ENCODE measurements at regions not wholly inside any gene's neighbourhood (a gene's known extent, or its start where the extent isn't known, plus 50 kb on each side); places are given as distances from the start of the nearest gene placed in this dataset.

GRCh38 chr5:92923885-92924284, 657.1 kb downstream of the NR2F1-AS1 start:
- H3K4me1 Mint-ChIP-seq: no peaks in the 10 kb centered on the region
- no peak for DNase-seq
- H3K4me3 Mint-ChIP-seq: no peak overlapping the region
- no peak overlapping the region for H3K27ac Mint-ChIP-seq
- H3K27me3 Mint-ChIP-seq (ENCODE audit: low read depth in 3 of 3): no peaks in the 10 kb centered on the region
- peaks cover 0 to 16% (median 4%) of the 10 kb centered on the region in 6 donors for H3K9me3 Mint-ChIP-seq
- H3K36me3 Mint-ChIP-seq: no peaks in the 10 kb centered on the region

GRCh38 chr5:92922231-92922967, 658.6 kb downstream of the NR2F1-AS1 start:
- no peak for DNase-seq
- H3K27ac Mint-ChIP-seq: no peak overlapping the region
- no peaks in the 10 kb centered on the region for H3K36me3 Mint-ChIP-seq
- no peak overlapping the region for H3K4me3 Mint-ChIP-seq
- no peaks in the 10 kb centered on the region for H3K27me3 Mint-ChIP-seq (ENCODE audit: low read depth in 3 of 3)
- H3K9me3 Mint-ChIP-seq: peaks cover 1 to 16% (median 5%) of the 10 kb centered on the region in 6 donors
- no peaks in the 10 kb centered on the region for H3K4me1 Mint-ChIP-seq

GRCh38 chr5:92917044-92917443, 664.0 kb downstream of the NR2F1-AS1 start:
- Mint-ChIP-seq H3K27ac (no peak overlapping the region), H3K4me3 (no peak overlapping the region), H3K9me3 (peaks cover 0 to 13% (median 7%) of the 10 kb centered on the region in 6 donors), H3K36me3 (no peaks in the 10 kb centered on the region), H3K27me3 (ENCODE audit: low read depth in 3 of 3) (no peaks in the 10 kb centered on the region), H3K4me1 (no peaks in the 10 kb centered on the region)
- DNase-seq: no peak

GRCh38 chr5:92916036-92916435, 665.0 kb downstream of the NR2F1-AS1 start:
- H3K27me3 Mint-ChIP-seq (ENCODE audit: low read depth in 3 of 3): no peaks in the 10 kb centered on the region
- DNase-seq: no peak
- H3K27ac Mint-ChIP-seq: no peak overlapping the region
- H3K4me1 Mint-ChIP-seq: no peaks in the 10 kb centered on the region
- peaks cover 0 to 13% (median 3%) of the 10 kb centered on the region in 6 donors for H3K9me3 Mint-ChIP-seq
- H3K4me3 Mint-ChIP-seq: no peak overlapping the region
- no peaks in the 10 kb centered on the region for H3K36me3 Mint-ChIP-seq

- peaks cover 0 to 2% (median 2%) of the 10 kb centered on the region in 3 donors for H3K27me3 Mint-ChIP-seq (ENCODE audit: low read depth in 3 of 3)
- H3K4me3 Mint-ChIP-seq: no peak overlapping the region
- H3K4me1 Mint-ChIP-seq: no peaks in the 10 kb centered on the region
Observed at GRCh38 chr5:92912283-92912682, 668.7 kb downstream of the NR2F1-AS1 start.

GRCh38 chr5:92911851-92912250, 669.2 kb downstream of the NR2F1-AS1 start:
- no peak overlapping the region for H3K4me3 Mint-ChIP-seq
- no peaks in the 10 kb centered on the region for H3K4me1 Mint-ChIP-seq
- no peaks in the 10 kb centered on the region for H3K36me3 Mint-ChIP-seq
- no peak for DNase-seq
- peaks cover 0 to 7% (median 1%) of the 10 kb centered on the region in 6 donors for H3K9me3 Mint-ChIP-seq
- H3K27me3 Mint-ChIP-seq (ENCODE audit: low read depth in 3 of 3): peaks cover 0 to 2% (median 2%) of the 10 kb centered on the region in 3 donors
- no peak overlapping the region for H3K27ac Mint-ChIP-seq

More at GRCh38 chr5:92912283-92912682, 668.7 kb downstream of the NR2F1-AS1 start:
- no peaks in the 10 kb centered on the region for H3K36me3 Mint-ChIP-seq
- no peak overlapping the region for H3K27ac Mint-ChIP-seq
- peaks cover 0 to 7% (median 3%) of the 10 kb centered on the region in 6 donors for H3K9me3 Mint-ChIP-seq
- DNase-seq: no peak

GRCh38 chr5:92911293-92911692, 669.7 kb downstream of the NR2F1-AS1 start:
- Mint-ChIP-seq H3K27me3 (ENCODE audit: low read depth in 3 of 3) (peaks cover 0 to 2% (median 2%) of the 10 kb centered on the region in 3 donors), H3K4me3 (no peak overlapping the region), H3K4me1 (no peaks in the 10 kb centered on the region), H3K27ac (no peak overlapping the region), H3K36me3 (no peaks in the 10 kb centered on the region), H3K9me3 (peaks cover 0 to 7% (median 0%) of the 10 kb centered on the region in 6 donors)
- DNase-seq: no peak

- no peak for DNase-seq
- Mint-ChIP-seq H3K27me3 (ENCODE audit: low read depth in 3 of 3) (peaks cover 0 to 2% (median 2%) of the 10 kb centered on the region in 3 donors), H3K36me3 (no peaks in the 10 kb centered on the region), H3K9me3 (peaks cover 0 to 7% (median 0%) of the 10 kb centered on the region in 6 donors), H3K4me3 (no peak overlapping the region), H3K27ac (no peak overlapping the region), H3K4me1 (no peaks in the 10 kb centered on the region)
Observed at GRCh38 chr5:92909602-92909962, 671.4 kb downstream of the NR2F1-AS1 start.

- Mint-ChIP-seq H3K36me3 (no peaks in the 10 kb centered on the region), H3K27me3 (ENCODE audit: low read depth in 3 of 3) (peaks cover 0 to 2% (median 2%) of the 10 kb centered on the region in 3 donors), H3K27ac (no peak overlapping the region), H3K4me1 (no peaks in the 10 kb centered on the region), H3K9me3 (peaks cover 0 to 7% (median 0%) of the 10 kb centered on the region in 6 donors), H3K4me3 (no peak overlapping the region)
- DNase-seq: no peak
Observed at GRCh38 chr5:92908952-92909601, 671.9 kb downstream of the NR2F1-AS1 start.

GRCh38 chr5:92907938-92908606, 672.9 kb downstream of the NR2F1-AS1 start:
- Mint-ChIP-seq H3K4me3 (no peak overlapping the region), H3K27ac (no peak overlapping the region), H3K27me3 (ENCODE audit: low read depth in 3 of 3) (peaks cover 0 to 4% (median 2%) of the 10 kb centered on the region in 3 donors), H3K36me3 (no peaks in the 10 kb centered on the region), H3K9me3 (peaks cover 0 to 4% (median 0%) of the 10 kb centered on the region in 6 donors), H3K4me1 (no peaks in the 10 kb centered on the region)
- DNase-seq: no peak

GRCh38 chr5:92906798-92907376, 674.1 kb downstream of the NR2F1-AS1 start:
- no peak for DNase-seq
- H3K9me3 Mint-ChIP-seq: peaks cover 0 to 4% (median 0%) of the 10 kb centered on the region in 6 donors
- H3K36me3 Mint-ChIP-seq: no peaks in the 10 kb centered on the region
- H3K27me3 Mint-ChIP-seq (ENCODE audit: low read depth in 3 of 3): peaks cover 0 to 4% (median 2%) of the 10 kb centered on the region in 3 donors
- no peak overlapping the region for H3K27ac Mint-ChIP-seq
- no peak overlapping the region for H3K4me3 Mint-ChIP-seq
- H3K4me1 Mint-ChIP-seq: no peaks in the 10 kb centered on the region

GRCh38 chr5:92904021-92904420, 677.0 kb downstream of the NR2F1-AS1 start:
- no peak overlapping the region for H3K4me3 Mint-ChIP-seq
- no peak overlapping the region for H3K27ac Mint-ChIP-seq
- H3K27me3 Mint-ChIP-seq (ENCODE audit: low read depth in 3 of 3): peaks cover 0 to 2% (median 0%) of the 10 kb centered on the region in 3 donors
- no peaks in the 10 kb centered on the region for H3K4me1 Mint-ChIP-seq
- H3K9me3 Mint-ChIP-seq: peaks cover 0 to 8% (median 6%) of the 10 kb centered on the region in 6 donors
- no peaks in the 10 kb centered on the region for H3K36me3 Mint-ChIP-seq
- no peak for DNase-seq

GRCh38 chr5:92899611-92900010, 681.4 kb downstream of the NR2F1-AS1 start:
- no peak overlapping the region for H3K27ac Mint-ChIP-seq
- peaks cover 0 to 8% (median 6%) of the 10 kb centered on the region in 6 donors for H3K9me3 Mint-ChIP-seq
- peaks cover 0 to 2% (median 0%) of the 10 kb centered on the region in 3 donors for H3K27me3 Mint-ChIP-seq (ENCODE audit: low read depth in 3 of 3)
- H3K4me1 Mint-ChIP-seq: no peaks in the 10 kb centered on the region
- no peak overlapping the region for H3K4me3 Mint-ChIP-seq
- H3K36me3 Mint-ChIP-seq: peaks cover 0 to 4% (median 0%) of the 10 kb centered on the region in 3 donors
- DNase-seq: no peak

- Mint-ChIP-seq H3K4me1 (no peaks in the 10 kb centered on the region), H3K9me3 (peaks cover 2 to 8% (median 6%) of the 10 kb centered on the region in 6 donors), H3K4me3 (no peak overlapping the region), H3K27ac (no peak overlapping the region), H3K27me3 (ENCODE audit: low read depth in 3 of 3) (no peaks in the 10 kb centered on the region), H3K36me3 (peaks cover 0 to 4% (median 0%) of the 10 kb centered on the region in 3 donors)
- no peak for DNase-seq
Observed at GRCh38 chr5:92896722-92897121, 684.3 kb downstream of the NR2F1-AS1 start.

All from immature natural killer cell (primary cell).